Gastroesophageal sphincter (tissue), 3 donors: ENCODE measurements at regions not wholly inside any gene's neighbourhood (a gene's known extent, or its start where the extent isn't known, plus 50 kb on each side); places are given as distances from the start of the nearest gene placed in this dataset.

Source experiments
- CTCF ChIP-seq, 4 experiments: fragments of 200-600 bp in 2 of 4; fragments of 450-650 bp in 2 of 4; sonication (generic) in 1 of 4; IDR thresholded peaks; one replicate each; pipeline ENCODE4 v1.5.1; 2017 to 2019; ENCODE audit warnings: antibody characterized with exemption in 4 of 4, mild to moderate bottlenecking in 2 of 4, moderate library complexity in 2 of 4
- POLR2A ChIP-seq, 2 donors: fragments of 450-650 bp; IDR thresholded peaks; one replicate each; pipeline ENCODE4 v1.6.1; 2017; ENCODE audit warnings: antibody characterized with exemption in 2 of 2, mild to moderate bottlenecking in 2 of 2, moderate library complexity in 1 of 2
- POLR2AphosphoS5 ChIP-seq: sonication (generic); formaldehyde crosslinking; IDR thresholded peaks from one replicate; pipeline ENCODE4 v1.6.1; 2017; ENCODE audit warnings: antibody characterized with exemption

DNA sequence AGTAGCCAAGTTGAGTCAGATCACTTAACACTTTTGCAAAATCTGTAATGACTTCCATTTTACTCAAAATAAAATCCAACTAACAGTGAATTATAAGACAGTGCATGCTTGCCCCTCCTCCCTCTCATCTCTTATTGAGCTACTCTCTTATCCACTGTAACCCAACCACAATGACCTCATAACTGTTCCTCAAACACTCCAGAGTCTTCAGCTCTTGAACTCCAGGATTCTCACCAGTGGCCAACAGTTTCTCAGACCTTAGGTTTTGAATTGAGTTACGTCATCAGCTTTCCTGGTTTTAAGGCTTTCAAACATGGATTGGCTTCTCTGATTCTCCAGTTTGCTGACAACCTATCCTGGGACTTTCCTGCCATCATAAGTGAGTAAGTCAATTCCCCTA is 938.3 kb downstream of the RAB28 start:
- TF ChIP-seq CTCF (IDR thresholded peaks at IDR 0.05) (no peak), POLR2A (IDR thresholded peaks at IDR 0.05) (no peak), POLR2AphosphoS5 (no peak)
